ENCODE measurements at regions not wholly inside any gene's neighbourhood (a gene's known extent, or its start where the extent isn't known, plus 50 kb on each side); places are given as distances from the start of the nearest gene placed in this dataset.

- in situ Hi-C loops (cut with MboI; ENCODE audit: low pct_unique_long_range_greater_than_20kb, low sequenced_read_pairs), result no loop called here
Observed at GRCh38 chr4:111639120-111639690, 506.0 kb upstream of the FAM241A start.

GRCh38 chr4:111639876-111640275 lies 505.4 kb upstream of the FAM241A start:
- DNase-seq, result no peak
- in situ Hi-C loops (cut with MboI; ENCODE audit: low pct_unique_long_range_greater_than_20kb, low sequenced_read_pairs), result no loop called here

More at GRCh38 chr4:111639120-111639690, 506.0 kb upstream of the FAM241A start:
- no peak for DNase-seq

GRCh38 chr4:111641813-111642579 lies 503.3 kb upstream of the FAM241A start:
- peak; percentile 78 for DNase-seq
- in situ Hi-C loops (cut with MboI; ENCODE audit: low pct_unique_long_range_greater_than_20kb, low sequenced_read_pairs), result no loop called here

GRCh38 chr4:111648056-111648455 lies 497.2 kb upstream of the FAM241A start:
- in situ Hi-C loops (cut with MboI; ENCODE audit: low pct_unique_long_range_greater_than_20kb, low sequenced_read_pairs), result no loop called here
- DNase-seq, result no peak

GRCh38 chr4:111649308-111649707 lies 495.9 kb upstream of the FAM241A start:
- DNase-seq, result no peak
- in situ Hi-C loops (cut with MboI; ENCODE audit: low pct_unique_long_range_greater_than_20kb, low sequenced_read_pairs), result no loop called here

- in situ Hi-C loops (cut with MboI; ENCODE audit: low pct_unique_long_range_greater_than_20kb, low sequenced_read_pairs), result no loop called here
- DNase-seq, result no peak
Observed at GRCh38 chr4:111650146-111650545, 495.1 kb upstream of the FAM241A start.

- in situ Hi-C loops (cut with MboI; ENCODE audit: low pct_unique_long_range_greater_than_20kb, low sequenced_read_pairs), result no loop called here
Observed at GRCh38 chr4:111650674-111651086, 494.6 kb upstream of the FAM241A start.

GRCh38 chr4:111652236-111652635 lies 493.0 kb upstream of the FAM241A start:
- DNase-seq, result no peak
- in situ Hi-C loops (cut with MboI; ENCODE audit: low pct_unique_long_range_greater_than_20kb, low sequenced_read_pairs), result no loop called here

More at GRCh38 chr4:111650674-111651086, 494.6 kb upstream of the FAM241A start:
- no peak for DNase-seq

GRCh38 chr4:111652986-111653385 lies 492.3 kb upstream of the FAM241A start:
- in situ Hi-C loops (cut with MboI; ENCODE audit: low pct_unique_long_range_greater_than_20kb, low sequenced_read_pairs), result no loop called here
- no peak for DNase-seq

- in situ Hi-C loops (cut with MboI; ENCODE audit: low pct_unique_long_range_greater_than_20kb, low sequenced_read_pairs), result no loop called here
- no peak for DNase-seq
Observed at GRCh38 chr4:111662496-111662895, 482.8 kb upstream of the FAM241A start.

GRCh38 chr4:111664308-111664945 lies 480.8 kb upstream of the FAM241A start:
- DNase-seq, result no peak
- in situ Hi-C loops (cut with MboI; ENCODE audit: low pct_unique_long_range_greater_than_20kb, low sequenced_read_pairs), result no loop called here

- DNase-seq, result no peak
- in situ Hi-C loops (cut with MboI; ENCODE audit: low pct_unique_long_range_greater_than_20kb, low sequenced_read_pairs), result no loop called here
Observed at GRCh38 chr4:111666826-111667360, 478.4 kb upstream of the FAM241A start.

GRCh38 chr4:111671756-111672155 lies 473.5 kb upstream of the FAM241A start:
- DNase-seq, result no peak
- in situ Hi-C loops (cut with MboI; ENCODE audit: low pct_unique_long_range_greater_than_20kb, low sequenced_read_pairs), result no loop called here

- DNase-seq, result no peak
- in situ Hi-C loops (cut with MboI; ENCODE audit: low pct_unique_long_range_greater_than_20kb, low sequenced_read_pairs), result no loop called here
Observed at GRCh38 chr4:111675746-111676145, 469.5 kb upstream of the FAM241A start.

- in situ Hi-C loops (cut with MboI; ENCODE audit: low pct_unique_long_range_greater_than_20kb, low sequenced_read_pairs), result no loop called here
Observed at GRCh38 chr4:111676533-111676932, 468.7 kb upstream of the FAM241A start.

GRCh38 chr4:111678479-111678878 lies 466.8 kb upstream of the FAM241A start:
- DNase-seq, result no peak
- in situ Hi-C loops (cut with MboI; ENCODE audit: low pct_unique_long_range_greater_than_20kb, low sequenced_read_pairs), result no loop called here

More at GRCh38 chr4:111676533-111676932, 468.7 kb upstream of the FAM241A start:
- DNase-seq, result no peak

GRCh38 chr4:111678908-111679307 lies 466.3 kb upstream of the FAM241A start:
- DNase-seq, result no peak
- in situ Hi-C loops (cut with MboI; ENCODE audit: low pct_unique_long_range_greater_than_20kb, low sequenced_read_pairs), result no loop called here

GRCh38 chr4:111681270-111681669 lies 464.0 kb upstream of the FAM241A start:
- DNase-seq, result no peak
- in situ Hi-C loops (cut with MboI; ENCODE audit: low pct_unique_long_range_greater_than_20kb, low sequenced_read_pairs), result no loop called here

- in situ Hi-C loops (cut with MboI; ENCODE audit: low pct_unique_long_range_greater_than_20kb, low sequenced_read_pairs), result no loop called here
- no peak for DNase-seq
Observed at GRCh38 chr4:111681751-111682150, 463.5 kb upstream of the FAM241A start.

GRCh38 chr4:111685205-111685604 lies 460.0 kb upstream of the FAM241A start:
- DNase-seq, result no peak
- in situ Hi-C loops (cut with MboI; ENCODE audit: low pct_unique_long_range_greater_than_20kb, low sequenced_read_pairs), result no loop called here

All from KBM-7 (cell line).